ENCODE measurements at regions not wholly inside any gene's neighbourhood (a gene's known extent, or its start where the extent isn't known, plus 50 kb on each side); places are given as distances from the start of the nearest gene placed in this dataset.

GRCh38 chr16:82459580-82460256 lies 167.1 kb upstream of the CDH13 start:
- no peaks in the 10 kb centered on the region for H3K9me1 ChIP-seq (replicated peaks; ENCODE audit: control insufficient read depth, extremely low read depth, insufficient read depth, low read length)
- TF ChIP-seq CTCF (IDR thresholded peaks at IDR 0.05; ENCODE audit: extremely low read depth in 1 of 2, insufficient read depth in 1 of 2, low read depth in 1 of 2, low read length in 2 of 2) = no peak
- no peak for TF ChIP-seq MYC (IDR thresholded peaks at IDR 0.05; ENCODE audit: low read depth, low read length)
- no peak for TF ChIP-seq GATA2 (IDR thresholded peaks at IDR 0.05; ENCODE audit: insufficient read depth, insufficient read length, low read depth, low read length)
- ChIA-PET POLR2A (no interaction called here), CTCF (interaction anchor here (0.9 to 1.5 kb wide), 4 partner anchors 9 to 756 kb away, joined by 3 read pairs; no protein-coding TSS in a partner anchor)
- dilution Hi-C loops (cut with MboI; ENCODE audit: extremely low pct_ligation_motif_present, low sequenced_read_pairs) (no loop called here), intact Hi-C loops (cut with micrococcal nuclease) (loop anchor here (5.0 to 10.0 kb wide), 2 partner anchors 515 to 988 kb away; no protein-coding TSS in a partner anchor)
- peaks cover 0 to 8% of the 10 kb centered on the region in 2 experiments for H3K27me3 ChIP-seq (ENCODE audit: control insufficient read depth in 2 of 2, insufficient read depth in 2 of 2, low read length in 2 of 2)
- H4K20me1 ChIP-seq (replicated peaks; ENCODE audit: control insufficient read depth, extremely low read depth, insufficient read depth, low read length) = no peaks in the 10 kb centered on the region
- no peaks in the 10 kb centered on the region for H3K4me1 ChIP-seq (ENCODE audit: control insufficient read depth, extremely low read depth, insufficient read depth, low read length)
- H3K27ac ChIP-seq (ENCODE audit: insufficient read depth, low read depth, low read length) = no peak overlapping the region
- no peaks in the 10 kb centered on the region for H3K36me3 ChIP-seq (ENCODE audit: control insufficient read depth in 2 of 2, extremely low read depth in 1 of 2, insufficient read depth in 2 of 2, low read length in 2 of 2)
- H3K9ac ChIP-seq (replicated peaks; ENCODE audit: extremely low read depth, insufficient read depth, low read length) = no peak overlapping the region
- no peak overlapping the region for H3K4me2 ChIP-seq (ENCODE audit: insufficient read depth, low read length)
- H2AFZ ChIP-seq (ENCODE audit: low read depth, low read length) = no peak overlapping the region
- H3K9me3 ChIP-seq (replicated peaks; ENCODE audit: control insufficient read depth, insufficient read depth, low read length) = no peaks in the 10 kb centered on the region
- no TSS peak for BruUV-seq (replicated peaks)
- H3K4me3 ChIP-seq (replicated peaks in 1 of 3; ENCODE audit: insufficient read depth in 1 of 3, low read depth in 1 of 3, low read length in 3 of 3) = no peak overlapping the region
- H3K79me2 ChIP-seq (ENCODE audit: control insufficient read depth, insufficient read depth, low read length) = no peaks in the 10 kb centered on the region
- FAIRE-seq = no peak
- no peak for DNase-seq (ENCODE audit: low read depth, low spot score)

GRCh38 chr16:82456683-82457082 lies 170.1 kb upstream of the CDH13 start:
- Histone ChIP-seq H2AFZ (ENCODE audit: low read depth, low read length) (no peak overlapping the region), H3K27me3 (ENCODE audit: control insufficient read depth in 2 of 2, insufficient read depth in 2 of 2, low read length in 2 of 2) (peaks cover 0 to 8% of the 10 kb centered on the region in 2 experiments), H3K4me2 (ENCODE audit: insufficient read depth, low read length) (no peak overlapping the region), H3K9me3 (replicated peaks; ENCODE audit: control insufficient read depth, insufficient read depth, low read length) (no peaks in the 10 kb centered on the region), H3K4me3 (replicated peaks in 1 of 3; ENCODE audit: insufficient read depth in 1 of 3, low read depth in 1 of 3, low read length in 3 of 3) (no peak overlapping the region), H3K79me2 (ENCODE audit: control insufficient read depth, insufficient read depth, low read length) (no peaks in the 10 kb centered on the region), H3K9me1 (replicated peaks; ENCODE audit: control insufficient read depth, extremely low read depth, insufficient read depth, low read length) (no peaks in the 10 kb centered on the region), H3K27ac (ENCODE audit: insufficient read depth, low read depth, low read length) (no peak overlapping the region), H4K20me1 (replicated peaks; ENCODE audit: control insufficient read depth, extremely low read depth, insufficient read depth, low read length) (no peaks in the 10 kb centered on the region), H3K4me1 (ENCODE audit: control insufficient read depth, extremely low read depth, insufficient read depth, low read length) (no peaks in the 10 kb centered on the region), H3K9ac (replicated peaks; ENCODE audit: extremely low read depth, insufficient read depth, low read length) (no peak overlapping the region), H3K36me3 (ENCODE audit: control insufficient read depth in 2 of 2, extremely low read depth in 1 of 2, insufficient read depth in 2 of 2, low read length in 2 of 2) (no peaks in the 10 kb centered on the region)
- no TSS peak for BruUV-seq (replicated peaks)
- TF ChIP-seq FOS (IDR thresholded peaks at IDR 0.05; ENCODE audit: borderline replicate concordance, insufficient read depth, low read length) (no peak), EZH2 (IDR thresholded peaks at IDR 0.05; ENCODE audit: borderline replicate concordance, low read depth, low read length, severe bottlenecking) (no peak), POLR2A (IDR thresholded peaks at IDR 0.05; ENCODE audit: low read depth, low read length) (no peak), CTCF (IDR thresholded peaks at IDR 0.05; ENCODE audit: extremely low read depth in 1 of 2, insufficient read depth in 1 of 2, low read depth in 1 of 2, low read length in 2 of 2) (peak; percentile 80 to 89)
- POLR2A ChIA-PET = no interaction called here
- DNase-seq (ENCODE audit: low read depth, low spot score) = peak; percentile 62
- dilution Hi-C loops (cut with MboI; ENCODE audit: extremely low pct_ligation_motif_present, low sequenced_read_pairs) (no loop called here), intact Hi-C loops (cut with micrococcal nuclease) (loop anchor here (1.0 to 10.0 kb wide), 5 partner anchors 194 to 991 kb away; no protein-coding TSS in a partner anchor)
- peak; percentile 43 for FAIRE-seq
- CTCF ChIA-PET = interaction anchor here (0.7 to 3.0 kb wide), 56 partner anchors 8 to 990 kb away, joined by 3 to 31 read pairs (median 4); partner anchors contain the start of gene CDH13

Measured in endothelial cell of umbilical vein (primary cell).